NCI-H524 (cell line): ENCODE measurements at regions not wholly inside any gene's neighbourhood (a gene's known extent, or its start where the extent isn't known, plus 50 kb on each side); places are given as distances from the start of the nearest gene placed in this dataset.

Experiments used
- DNase-seq, 2 experiments: peaks; one replicate each; lab custom pipeline; 2025; lab: John Stamatoyannopoulos, UW

- no peak for DNase-seq
These were observed 1445.1 kb upstream of the TENM3 start for GRCh38 chr4:180798036-180798577.

GRCh38 chr4:180799798-180800197 lies 1443.4 kb upstream of the TENM3 start:
- no peak for DNase-seq

- DNase-seq: no peak
These were observed 1438.1 kb upstream of the TENM3 start for GRCh38 chr4:180805101-180805500.

- DNase-seq: no peak
These were observed 1434.3 kb upstream of the TENM3 start for GRCh38 chr4:180808862-180809261.

- no peak for DNase-seq
These were observed 1433.8 kb upstream of the TENM3 start for GRCh38 chr4:180809439-180809838.

- no peak for DNase-seq
These were observed 1432.6 kb upstream of the TENM3 start for GRCh38 chr4:180810581-180810980.

- DNase-seq: no peak
These were observed 1431.6 kb upstream of the TENM3 start for GRCh38 chr4:180811556-180811955.

GRCh38 chr4:180812783-180813182 lies 1430.4 kb upstream of the TENM3 start:
- DNase-seq: no peak

- no peak for DNase-seq
These were observed 1428.3 kb upstream of the TENM3 start for GRCh38 chr4:180814875-180815417.

GRCh38 chr4:180817529-180817928 lies 1425.7 kb upstream of the TENM3 start:
- DNase-seq: no peak

GRCh38 chr4:180823108-180823507 lies 1420.1 kb upstream of the TENM3 start:
- DNase-seq: no peak

GRCh38 chr4:180827232-180828009 lies 1415.8 kb upstream of the TENM3 start:
- DNase-seq: no peak

GRCh38 chr4:180828455-180829018 lies 1414.7 kb upstream of the TENM3 start:
- DNase-seq: peak; percentile 32 to 83

GRCh38 chr4:180832073-180832472 lies 1411.1 kb upstream of the TENM3 start:
- DNase-seq: no peak

- no peak for DNase-seq
These were observed 1403.1 kb upstream of the TENM3 start for GRCh38 chr4:180840142-180840541.

- DNase-seq: no peak
These were observed 1392.8 kb upstream of the TENM3 start for GRCh38 chr4:180850318-180850940.

GRCh38 chr4:180852738-180853137 lies 1390.5 kb upstream of the TENM3 start:
- DNase-seq: no peak

GRCh38 chr4:180855184-180855583 lies 1388.0 kb upstream of the TENM3 start:
- no peak for DNase-seq

- no peak for DNase-seq
These were observed 1383.0 kb upstream of the TENM3 start for GRCh38 chr4:180860089-180860720.

- no peak for DNase-seq
These were observed 1381.6 kb upstream of the TENM3 start for GRCh38 chr4:180861651-180862050.

GRCh38 chr4:180866933-180867643 lies 1376.1 kb upstream of the TENM3 start:
- no peak for DNase-seq

- no peak for DNase-seq
These were observed 1372.6 kb upstream of the TENM3 start for GRCh38 chr4:180870623-180871022.
